Activated T-helper 1 cell treated with Interleukin-2 at 50 U/mL for 16 hours (primary cell): ENCODE measurements at regions not wholly inside any gene's neighbourhood (a gene's known extent, or its start where the extent isn't known, plus 50 kb on each side); places are given as distances from the start of the nearest gene placed in this dataset.
A peak's percentile ranks its signal among the peaks of the same experiment; 100 is the strongest.
"Not testable (repeated sequence)": the region's sequence is repeated elsewhere in the genome, so short reads cannot be mapped to it uniquely, and the experiment has no call there.

Experiments
- DNase-seq: peaks from one replicate; pipeline ENCODE4 v3.0.0-alpha.2; 2020; ENCODE audit warnings: low read depth

DNA sequence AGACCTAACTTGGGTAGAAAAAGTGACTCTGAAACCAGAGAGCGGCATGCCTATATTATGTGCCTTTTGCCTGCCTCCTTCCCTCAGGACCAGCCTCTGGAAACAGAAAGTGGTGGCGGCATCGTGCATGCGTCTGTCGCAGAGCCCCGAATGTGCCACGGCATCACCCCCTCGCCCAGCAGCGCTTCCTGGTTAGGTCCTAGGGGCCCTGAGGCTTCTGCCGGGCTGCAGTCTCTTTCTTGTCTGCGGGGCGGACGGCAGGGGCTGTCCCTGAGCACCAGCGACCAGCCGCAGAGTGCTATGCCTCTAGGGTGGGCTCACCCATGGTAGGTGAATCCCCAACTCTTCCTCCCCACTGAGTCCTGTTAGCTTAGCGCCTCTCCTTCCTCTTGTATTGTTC, 68.7 kb downstream of the VSIG4 start:
- DNase-seq, result no peak

- not testable (repeated sequence) for DNase-seq
Observed at GRCh38 chrX:65967159-65967558, 72.7 kb downstream of the VSIG4 start.

GRCh38 chrX:65961714-65962113, 78.2 kb downstream of the VSIG4 start:
- DNase-seq, result no peak

DNA sequence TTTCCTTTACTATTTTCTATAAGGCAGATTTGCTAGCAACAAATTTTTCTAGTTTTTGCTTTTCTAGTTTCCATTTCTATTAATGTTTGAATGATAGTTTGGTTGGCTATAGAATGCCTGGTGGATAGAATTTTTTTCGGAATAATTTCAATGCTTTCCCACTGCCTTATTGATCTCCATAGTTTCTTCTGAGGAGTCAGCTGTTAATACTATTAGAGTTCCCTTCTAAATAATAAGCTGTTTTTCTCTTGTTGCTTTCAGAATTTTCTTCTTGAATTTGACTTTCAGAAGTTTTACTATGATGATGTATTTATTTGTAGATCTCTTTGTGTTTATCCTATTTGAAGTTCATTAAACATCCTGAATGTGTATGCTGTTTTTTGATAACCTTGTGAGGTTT, 91.8 kb downstream of the VSIG4 start:
- DNase-seq, result no peak

GRCh38 chrX:65941775-65942174, 98.1 kb downstream of the VSIG4 start:
- no peak for DNase-seq

- no peak for DNase-seq
Observed at GRCh38 chrX:65933085-65933589, 106.7 kb downstream of the VSIG4 start.

DNA sequence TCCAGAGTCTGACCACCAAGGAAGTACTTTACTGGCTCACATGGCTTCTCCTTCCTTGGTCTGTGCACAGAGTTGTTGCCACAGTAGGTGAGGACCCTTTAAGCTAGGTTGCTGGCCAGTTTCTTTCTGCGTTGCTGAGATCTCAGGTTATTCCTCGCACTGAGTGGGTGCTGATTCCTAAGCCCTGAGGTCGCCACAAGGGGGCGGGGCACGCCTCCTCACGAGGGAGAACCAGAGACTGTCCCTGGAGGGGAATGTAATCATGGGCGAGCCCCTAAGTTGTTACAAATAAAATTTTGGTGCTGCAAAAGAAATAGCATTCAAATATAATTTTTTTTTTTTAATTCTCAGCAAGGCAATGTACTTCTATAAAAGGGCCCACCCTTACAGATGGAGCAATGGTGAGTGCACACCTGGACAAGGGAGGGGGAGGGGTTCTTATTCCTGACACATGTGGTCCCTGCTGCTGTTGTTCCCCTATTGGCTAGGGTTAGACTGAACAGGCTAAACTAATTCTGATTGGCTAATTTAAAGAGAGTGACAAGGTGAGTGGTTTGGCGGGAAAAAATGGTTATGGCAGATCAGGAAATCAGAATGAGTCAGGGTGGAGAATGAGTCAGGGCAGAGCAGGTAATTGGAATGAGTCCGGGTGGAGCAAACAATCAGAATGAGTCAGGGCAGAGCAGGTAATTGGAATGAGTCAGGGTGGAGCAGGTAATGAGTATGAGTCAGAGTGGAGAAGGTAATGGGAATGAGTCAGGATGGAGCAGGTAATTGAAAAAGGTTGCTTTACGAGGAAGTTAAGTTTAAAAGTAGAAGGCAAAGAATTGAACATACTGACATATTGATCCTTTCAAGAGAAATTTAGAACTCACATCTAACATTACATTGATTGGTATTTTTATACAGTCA, 107.5 kb downstream of the VSIG4 start:
- DNase-seq, result no peak

DNA sequence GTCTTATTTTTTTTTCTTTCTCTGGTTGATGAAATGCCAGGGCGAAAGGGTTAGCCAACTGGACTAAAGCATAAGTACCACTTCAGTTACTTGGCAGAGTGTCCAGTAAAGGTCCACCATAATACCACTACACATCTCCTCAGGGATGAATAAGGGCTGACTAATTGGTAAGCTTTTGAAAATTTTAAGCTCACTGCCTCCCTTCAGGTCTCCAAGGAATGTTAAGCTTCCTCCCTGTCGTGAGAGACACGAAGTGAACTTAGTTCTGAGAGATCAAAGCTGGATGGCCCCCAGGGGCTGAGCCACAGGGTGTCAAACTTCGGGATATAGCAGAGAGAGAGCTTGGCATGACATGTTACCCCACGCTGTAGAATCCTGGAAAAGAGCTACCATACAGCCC, 111.4 kb downstream of the VSIG4 start:
- DNase-seq, result no peak

DNA sequence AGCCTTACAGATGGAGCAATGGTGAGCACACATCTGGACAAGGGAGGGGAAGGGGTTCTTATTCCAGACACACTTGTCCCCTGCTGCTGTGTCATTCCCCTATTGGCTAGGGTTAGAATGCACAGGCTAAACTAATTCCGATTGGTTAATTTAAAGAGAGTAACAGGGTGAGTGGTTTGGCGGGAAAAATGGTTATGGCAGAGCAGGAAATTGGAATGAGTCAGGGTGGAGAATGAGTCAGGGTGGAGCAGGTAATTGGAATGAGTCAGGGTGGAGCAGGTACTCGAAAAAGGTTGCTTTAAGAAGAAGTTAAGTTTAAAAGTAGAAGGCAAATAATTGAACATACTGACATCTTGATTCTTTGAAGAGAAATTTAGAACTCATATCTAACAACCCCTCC, 112.5 kb downstream of the VSIG4 start:
- DNase-seq, result not testable (repeated sequence)

DNA sequence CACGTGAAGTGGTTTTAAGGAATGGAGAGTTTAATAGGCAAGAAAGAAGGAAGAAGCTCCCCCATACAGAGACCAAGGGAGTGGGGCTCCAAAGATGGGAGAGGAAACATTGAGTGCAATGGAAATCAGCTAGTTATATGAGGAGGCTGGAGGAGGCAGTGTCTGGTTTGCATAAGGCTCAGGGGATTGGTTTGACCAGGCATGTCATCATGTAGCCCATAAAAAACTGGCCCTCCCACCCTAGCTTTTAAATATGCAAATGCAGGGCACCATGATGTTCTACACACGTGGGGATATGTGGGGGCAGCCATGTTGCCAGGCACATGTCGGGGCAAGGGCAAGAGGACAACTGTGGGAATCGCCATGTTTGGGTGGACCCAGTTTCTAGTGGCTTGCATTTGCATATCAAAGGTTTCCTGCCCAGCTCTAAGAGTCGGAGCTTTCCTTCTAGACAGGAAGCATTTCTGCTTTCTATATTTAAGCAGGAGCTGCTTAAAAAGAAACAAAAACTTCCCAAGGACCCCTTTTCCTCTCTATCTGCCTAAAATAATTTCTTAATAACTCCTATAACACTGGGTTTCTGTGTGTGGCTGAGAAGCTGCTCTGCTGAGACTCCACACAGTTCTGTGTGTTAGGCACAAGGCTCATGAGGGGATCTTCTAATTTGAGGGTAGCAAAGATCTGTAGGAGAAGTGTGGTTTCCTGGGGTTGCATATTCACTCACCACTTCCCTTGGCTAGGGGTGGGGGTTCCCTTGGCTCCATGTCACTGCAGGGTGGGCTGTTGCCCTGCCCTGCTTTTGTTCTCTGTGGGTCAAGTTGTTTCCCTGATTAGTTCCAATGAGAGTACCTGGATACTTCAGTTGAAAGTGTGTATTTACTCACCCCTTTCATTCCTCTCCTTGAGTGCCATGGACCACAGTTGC, 113.5 kb downstream of the VSIG4 start:
- DNase-seq, result peak; percentile 20

DNA sequence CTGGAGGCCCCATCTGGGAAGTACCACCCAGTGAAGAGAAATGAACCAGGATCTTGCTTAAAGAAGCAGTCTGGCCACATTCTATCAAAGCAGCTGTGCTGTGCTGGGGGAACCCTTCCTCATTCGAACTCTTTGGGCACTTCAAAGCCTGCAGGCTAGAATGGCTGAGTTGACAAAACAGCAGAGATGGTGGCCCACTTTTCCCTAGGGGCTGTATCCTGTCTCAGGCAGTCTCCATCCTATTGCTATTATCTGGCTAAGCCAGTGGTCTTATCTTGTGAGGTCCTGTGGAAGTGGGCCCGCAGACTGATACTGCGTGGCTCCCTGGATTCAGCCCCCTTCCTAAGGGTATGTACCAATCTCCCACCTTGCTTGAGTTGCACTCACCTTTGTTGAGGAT, 114.3 kb downstream of the VSIG4 start:
- no peak for DNase-seq

GRCh38 chrX:65925005-65925404, 114.9 kb downstream of the VSIG4 start:
- DNase-seq, result no peak

DNA sequence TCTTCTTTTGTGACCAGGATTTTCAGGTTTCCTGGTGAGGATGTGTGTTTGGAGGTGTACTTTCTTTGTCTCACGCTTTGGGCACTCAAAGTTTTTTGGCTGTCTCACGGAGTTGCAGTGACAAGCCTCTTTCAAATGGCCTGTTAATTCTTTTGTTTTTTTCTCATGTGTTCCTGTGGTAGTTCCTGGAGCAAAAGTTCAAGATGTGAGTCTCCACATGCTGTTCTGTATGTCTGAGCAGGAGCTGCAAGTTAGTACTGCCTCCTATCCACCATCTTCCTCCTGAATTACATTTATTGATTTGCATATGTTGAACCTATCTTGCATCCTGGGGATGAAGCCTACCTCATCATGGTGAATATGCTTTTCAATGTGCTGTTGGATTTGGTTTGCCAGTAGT, 118.5 kb downstream of the VSIG4 start:
- no peak for DNase-seq

DNA sequence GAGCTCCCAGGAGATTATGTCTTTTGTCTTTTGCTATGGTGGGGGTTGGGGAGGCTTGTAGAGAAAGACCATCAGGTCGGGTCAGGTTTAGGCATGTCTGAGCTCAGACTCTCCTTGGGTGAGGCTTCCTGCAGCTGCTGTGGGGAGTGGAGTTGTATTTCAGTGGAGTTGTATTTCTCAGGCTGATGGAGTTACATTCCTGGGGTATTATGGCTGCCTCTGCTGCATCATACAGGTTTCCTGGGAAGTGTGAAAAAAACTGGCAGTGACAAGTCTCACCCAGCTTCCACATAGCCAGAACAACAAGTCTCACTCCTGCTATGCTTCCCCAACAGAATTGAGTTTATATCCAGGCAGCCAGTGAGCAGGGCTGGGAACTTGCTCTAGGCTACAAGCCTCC, 119.3 kb downstream of the VSIG4 start:
- DNase-seq, result no peak

- no peak for DNase-seq
Observed at GRCh38 chrX:65910899-65911298, 129.0 kb downstream of the VSIG4 start.

- no peak for DNase-seq
Observed at GRCh38 chrX:65903750-65904149, 136.1 kb downstream of the VSIG4 start.

DNA sequence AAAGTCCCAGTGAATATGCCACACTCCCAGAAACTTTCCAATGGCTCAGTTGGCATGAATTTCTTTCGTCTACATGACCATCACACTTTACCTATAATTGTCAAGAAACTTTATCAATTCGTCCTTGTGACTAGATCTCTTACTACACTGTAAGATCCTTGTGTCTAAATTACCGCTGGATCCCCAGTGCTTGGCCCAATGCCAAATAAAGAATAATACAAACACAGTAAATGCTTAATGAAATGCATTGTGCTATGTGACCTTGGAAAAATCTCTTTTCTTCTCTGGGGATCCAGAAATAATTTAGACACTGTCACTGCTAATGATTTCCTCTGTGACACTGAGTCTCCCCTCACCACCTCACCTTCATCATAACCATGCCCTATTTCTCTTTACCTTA, 137.9 kb downstream of the VSIG4 start:
- no peak for DNase-seq

GRCh38 chrX:65900850-65901844, 138.7 kb downstream of the VSIG4 start:
- no peak for DNase-seq

DNA sequence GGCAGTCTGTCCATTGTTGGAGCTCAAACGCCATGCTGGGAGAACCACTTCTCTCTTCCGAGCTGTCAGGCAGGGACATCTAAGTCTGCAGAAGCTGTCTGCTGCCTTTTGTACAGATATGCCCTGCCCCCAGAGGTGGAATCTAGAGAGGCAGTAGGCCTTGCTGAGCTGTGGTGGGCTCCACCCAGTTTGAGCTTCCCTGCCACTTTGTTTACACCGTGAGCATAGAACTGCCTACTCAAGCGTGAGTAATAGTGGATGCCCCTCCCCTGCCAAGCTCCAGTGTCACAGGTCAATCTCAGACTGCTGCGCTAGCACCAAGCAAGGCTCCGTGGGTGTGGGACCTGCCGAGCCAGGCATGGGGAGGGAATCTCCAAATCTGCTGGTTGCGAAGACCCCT, 145.7 kb downstream of the VSIG4 start:
- DNase-seq, result no peak

- DNase-seq, result not testable (repeated sequence)
Observed at GRCh38 chrX:65891817-65892216, 148.1 kb downstream of the VSIG4 start.

- DNase-seq, result not testable (repeated sequence)
Observed at GRCh38 chrX:65888150-65888549, 151.7 kb downstream of the VSIG4 start.
